Gastrocnemius medialis (tissue), 4 donors: ENCODE measurements at regions not wholly inside any gene's neighbourhood (a gene's known extent, or its start where the extent isn't known, plus 50 kb on each side); places are given as distances from the start of the nearest gene placed in this dataset.

Experiments
- ATAC-seq, 2 donors: fragments of 150-250 bp; one replicate each; pipeline ENCODE4 v1.9.1; 2016
- DNase-seq, 2 donors: peaks; one replicate each; pipeline ENCODE4 v3.0.0-alpha.2; 2019
- H3K27ac ChIP-seq, 4 donors: fragments of 200-600 bp; sonication (generic); 1 replicate in 1 of 4; 2 replicates in 3 of 4; pipeline ENCODE4 v1.5.1; 2016 to 2018; ENCODE audit warnings: mild to moderate bottlenecking in 2 of 4, moderate library complexity in 1 of 4
- H3K27me3 ChIP-seq, 3 donors: fragments of 200-600 bp; sonication (generic) in 2 of 3; 1 replicate in 1 of 3; 2 replicates in 2 of 3; pipeline versions ENCODE4 v1.5.1 to v1.6.0; 2016 to 2019; ENCODE audit warnings: mild to moderate bottlenecking in 1 of 3, moderate library complexity in 1 of 3
- H3K36me3 ChIP-seq, 2 donors: fragments of 200-600 bp; sonication (generic) in 1 of 2; one replicate each; pipeline ENCODE4 v1.5.1; 2017 to 2018
- H3K4me1 ChIP-seq, 2 donors: fragments of 200-600 bp; sonication (generic) in 1 of 2; one replicate each; pipeline ENCODE4 v1.5.1; 2016 to 2017; ENCODE audit warnings: mild to moderate bottlenecking in 2 of 2
- H3K4me3 ChIP-seq, 4 donors: fragments of 200-600 bp; sonication (generic) in 3 of 4; 1 replicate in 1 of 4; 2 replicates in 3 of 4; pipeline ENCODE4 v1.5.1; 2016 to 2019; ENCODE audit warnings: mild to moderate bottlenecking in 2 of 4
- H3K9me3 ChIP-seq, 3 donors: fragments of 200-600 bp; sonication (generic) in 2 of 3; 1 replicate in 1 of 3; 2 replicates in 2 of 3; pipeline ENCODE4 v1.5.1; 2016 to 2019
- in situ Hi-C, 4 donors: fragments of 200-750 bp; cut with MboI; loops; one replicate each; pipeline versions ENCODE4 v1.15.0 to v1.8.0; 2017; ENCODE audit warnings: low sequenced_read_pairs in 4 of 4
- intact Hi-C: fragments of 100-400 bp; cut with DNase I; formaldehyde crosslinking; loops from one replicate; pipeline ENCODE4 v1.15.1; 2023; ENCODE audit warnings: low total_unique reads
- TF ChIP-seq, protein P1 (sequence below), 5 experiments: fragments of 450-650 bp in 3 of 5; fragments of 200-600 bp in 2 of 5; sonication (generic) in 2 of 5; IDR thresholded peaks in 4 of 5; conservative IDR thresholded peaks in 1 of 5; 1 replicate in 4 of 5; 2 replicates in 1 of 5; pipeline ENCODE4 v1.5.1; 2016 to 2019; ENCODE audit warnings: antibody characterized with exemption in 5 of 5, mild to moderate bottlenecking in 3 of 5, moderate library complexity in 3 of 5

GRCh38 chr10:37434091-37434490 is 308.7 kb downstream of the ANKRD30A start:
- Histone ChIP-seq H3K4me3 (no peak overlapping the region), H3K9me3 (no peaks in the 10 kb centered on the region), H3K27ac (no peak overlapping the region), H3K36me3 (no peaks in the 10 kb centered on the region), H3K27me3 (no peaks in the 10 kb centered on the region), H3K4me1 (no peaks in the 10 kb centered on the region)
- ATAC-seq: no peak
- no peak for DNase-seq
- TF ChIP-seq, protein P1, sequence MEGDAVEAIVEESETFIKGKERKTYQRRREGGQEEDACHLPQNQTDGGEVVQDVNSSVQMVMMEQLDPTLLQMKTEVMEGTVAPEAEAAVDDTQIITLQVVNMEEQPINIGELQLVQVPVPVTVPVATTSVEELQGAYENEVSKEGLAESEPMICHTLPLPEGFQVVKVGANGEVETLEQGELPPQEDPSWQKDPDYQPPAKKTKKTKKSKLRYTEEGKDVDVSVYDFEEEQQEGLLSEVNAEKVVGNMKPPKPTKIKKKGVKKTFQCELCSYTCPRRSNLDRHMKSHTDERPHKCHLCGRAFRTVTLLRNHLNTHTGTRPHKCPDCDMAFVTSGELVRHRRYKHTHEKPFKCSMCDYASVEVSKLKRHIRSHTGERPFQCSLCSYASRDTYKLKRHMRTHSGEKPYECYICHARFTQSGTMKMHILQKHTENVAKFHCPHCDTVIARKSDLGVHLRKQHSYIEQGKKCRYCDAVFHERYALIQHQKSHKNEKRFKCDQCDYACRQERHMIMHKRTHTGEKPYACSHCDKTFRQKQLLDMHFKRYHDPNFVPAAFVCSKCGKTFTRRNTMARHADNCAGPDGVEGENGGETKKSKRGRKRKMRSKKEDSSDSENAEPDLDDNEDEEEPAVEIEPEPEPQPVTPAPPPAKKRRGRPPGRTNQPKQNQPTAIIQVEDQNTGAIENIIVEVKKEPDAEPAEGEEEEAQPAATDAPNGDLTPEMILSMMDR (IDR thresholded peaks at IDR 0.05 in 4 of 5, conservative IDR thresholded peaks at IDR 0.05 in 1 of 5): no peak
- intact Hi-C loops: no loop called here
- in situ Hi-C loops: no loop called here
